ENCODE measurements at regions not wholly inside any gene's neighbourhood (a gene's known extent, or its start where the extent isn't known, plus 50 kb on each side); places are given as distances from the start of the nearest gene placed in this dataset.

GRCh38 chr6:2596222-2596621 lies 154.5 kb downstream of the MYLK4 start:
- TF ChIP-seq CTCF (IDR thresholded peaks at IDR 0.05) (peak; percentile 37; the same call in 1 of the 2 replicates), POLR2AphosphoS5 (IDR thresholded peaks at IDR 0.05; ENCODE audit: low read depth, low read length) (no peak), REST (IDR thresholded peaks at IDR 0.05; ENCODE audit: insufficient read depth in 1 of 2, low read depth in 2 of 2, low read length in 1 of 2) (no peak), TCF7L2 (IDR thresholded peaks at IDR 0.05; ENCODE audit: low read depth, low read length) (no peak)

Data from Panc1 (cell line).